ENCODE measurements at regions not wholly inside any gene's neighbourhood (a gene's known extent, or its start where the extent isn't known, plus 50 kb on each side); places are given as distances from the start of the nearest gene placed in this dataset.
"Not testable (repeated sequence)": the region's sequence is repeated elsewhere in the genome, so short reads cannot be mapped to it uniquely, and the experiment has no call there.

DNA sequence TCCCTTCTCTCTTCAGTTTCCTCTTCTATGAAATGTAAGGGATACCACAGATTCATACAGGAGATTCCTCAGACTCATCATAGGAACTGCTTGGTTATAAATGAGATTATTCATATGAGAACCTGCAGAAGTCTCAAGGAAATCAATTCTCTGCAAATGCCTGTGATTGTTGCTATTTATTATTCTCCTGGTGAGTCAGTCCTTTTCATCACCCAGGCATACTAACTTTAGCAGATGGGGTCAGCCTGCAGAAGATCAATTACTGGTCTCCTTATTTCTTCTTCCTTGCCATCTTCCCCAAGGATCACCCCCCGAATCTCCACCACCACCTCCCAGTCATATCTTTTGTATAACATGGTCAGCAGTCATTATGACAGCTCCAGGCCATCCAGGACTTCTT lies 53.8 kb upstream of the DCP1A start:
- no peak for DNase-seq (ENCODE audit: low read depth)

- no peak for DNase-seq (ENCODE audit: low read depth)
These were observed 55.0 kb upstream of the DCP1A start for GRCh38 chr3:53402326-53402725.

DNA sequence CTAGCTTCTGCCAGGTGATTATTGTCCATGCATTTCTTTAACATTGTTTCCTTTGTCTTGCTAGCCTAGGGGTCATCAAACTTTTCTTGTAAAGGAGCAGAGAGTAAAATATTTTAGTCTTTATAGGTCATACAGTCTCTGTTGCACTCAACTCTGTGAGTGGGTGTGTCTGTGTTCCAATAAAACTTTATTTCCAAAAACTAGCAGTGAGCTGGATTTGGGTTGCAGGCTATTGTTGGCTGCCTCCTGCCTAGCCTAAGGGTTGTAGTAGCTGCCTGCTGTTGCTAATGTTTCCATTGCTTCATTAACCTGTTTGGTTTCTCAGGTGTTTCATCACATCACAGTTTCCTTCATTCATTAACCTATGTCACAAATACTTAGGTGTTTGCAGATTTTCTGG lies 64.0 kb upstream of the DCP1A start:
- peak; percentile 4 for DNase-seq (ENCODE audit: low read depth)

DNA sequence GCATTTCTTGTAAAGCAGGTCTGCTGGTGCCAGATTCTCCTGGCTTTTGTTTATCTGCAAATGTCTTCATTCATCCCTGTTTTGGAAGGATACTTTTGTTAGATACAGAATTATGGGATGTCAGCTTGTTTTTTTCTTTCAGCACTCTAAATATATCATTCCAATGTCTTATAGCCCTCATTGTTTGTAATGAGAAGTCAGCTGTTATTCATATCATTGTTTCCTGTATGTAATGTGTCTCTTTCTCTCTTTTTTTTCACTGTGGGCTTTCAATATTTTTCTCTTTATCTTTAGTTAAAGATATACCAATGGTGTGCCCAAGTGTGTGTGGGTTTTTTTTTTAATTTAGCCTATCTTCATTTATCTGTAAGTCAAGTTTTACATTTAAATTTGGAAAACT lies 65.6 kb upstream of the DCP1A start:
- no peak for DNase-seq (ENCODE audit: low read depth)

GRCh38 chr3:53416530-53416929 lies 69.2 kb upstream of the DCP1A start:
- DNase-seq (ENCODE audit: low read depth): no peak

GRCh38 chr3:53420831-53421230 lies 73.5 kb upstream of the DCP1A start:
- no peak for DNase-seq (ENCODE audit: low read depth)

DNA sequence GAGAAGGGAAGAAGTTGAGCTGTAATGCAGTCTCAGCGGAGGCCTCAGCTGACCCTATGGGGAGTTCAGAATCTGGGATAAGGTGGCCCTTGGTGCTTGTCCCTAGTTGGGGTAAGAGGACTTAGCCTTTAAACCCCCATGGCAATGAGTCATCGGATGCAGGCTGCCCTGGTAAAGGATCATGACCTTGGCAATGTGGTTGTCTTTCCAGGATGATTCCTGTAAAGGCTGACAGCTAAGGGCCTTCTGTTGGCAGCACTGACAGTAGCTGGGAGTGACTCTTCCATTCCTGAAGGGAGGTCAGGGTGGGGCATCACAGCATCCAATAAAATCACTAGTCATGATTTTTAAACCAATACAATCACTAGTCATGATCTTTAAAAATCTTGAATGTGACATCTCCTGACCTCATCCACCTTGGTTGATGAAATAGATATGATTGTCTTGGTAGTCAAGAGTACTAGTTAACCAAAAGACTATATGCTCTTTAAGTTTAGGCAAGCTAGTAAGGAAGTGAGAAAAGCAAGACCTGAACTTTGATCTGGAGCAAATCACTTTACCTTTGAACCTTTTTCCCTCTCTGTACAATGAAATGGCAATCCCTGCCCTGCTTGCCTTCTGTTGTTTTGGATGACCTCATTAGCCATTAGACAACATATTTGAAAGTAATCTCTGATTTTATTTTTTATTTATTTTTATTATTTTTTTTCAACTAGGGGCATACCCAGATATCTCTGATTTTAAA lies 71.3 kb upstream of the CACNA1D start:
- peak; percentile 14 for DNase-seq (ENCODE audit: low read depth)

DNA sequence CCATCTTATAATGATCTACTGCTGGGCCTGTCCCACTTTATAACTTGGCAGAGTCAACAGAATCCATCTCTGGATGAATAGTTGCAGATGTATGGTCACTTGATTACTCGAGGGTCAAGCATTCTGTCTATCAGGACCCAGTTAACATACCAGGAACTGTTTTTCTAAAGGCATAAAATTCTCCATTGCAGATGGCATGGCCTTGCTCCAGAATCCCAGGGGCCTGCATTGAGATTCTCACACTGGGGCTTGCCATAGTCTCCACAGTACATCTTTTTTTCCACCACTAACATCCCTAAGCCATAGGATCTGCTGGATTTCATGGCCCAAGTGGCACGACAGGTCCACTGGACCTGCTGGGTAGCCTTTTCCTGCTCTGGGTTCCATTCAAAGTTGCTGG lies 68.5 kb upstream of the CACNA1D start:
- DNase-seq (ENCODE audit: low read depth): no peak

DNA sequence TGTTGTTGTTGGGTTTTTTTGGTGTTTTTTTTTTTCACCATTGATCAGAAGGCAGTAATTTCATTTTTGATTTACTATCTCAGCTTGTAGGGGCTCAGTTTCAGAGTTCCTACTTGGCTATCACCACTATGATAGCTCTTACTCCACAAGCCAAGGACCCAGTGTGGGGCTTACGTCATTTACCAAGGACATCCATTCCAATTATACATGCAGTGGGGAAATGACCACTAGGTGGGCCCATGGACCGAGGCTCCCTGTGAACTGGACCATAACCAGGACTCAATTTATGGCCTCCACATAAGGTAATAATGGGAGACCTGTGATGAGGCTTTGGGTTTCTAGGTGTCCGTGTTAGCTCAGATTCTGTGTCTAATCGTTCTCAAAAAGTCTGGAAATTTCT lies 67.5 kb upstream of the CACNA1D start:
- DNase-seq (ENCODE audit: low read depth): no peak

GRCh38 chr3:53436828-53437227 lies 57.6 kb upstream of the CACNA1D start:
- DNase-seq (ENCODE audit: low read depth): no peak

- not testable (repeated sequence) for DNase-seq (ENCODE audit: low read depth)
These were observed 51.5 kb upstream of the CACNA1D start for GRCh38 chr3:53442863-53443262.

Data from renal cortical epithelial cell (primary cell).